ENCODE measurements at regions not wholly inside any gene's neighbourhood (a gene's known extent, or its start where the extent isn't known, plus 50 kb on each side); places are given as distances from the start of the nearest gene placed in this dataset.

DNA sequence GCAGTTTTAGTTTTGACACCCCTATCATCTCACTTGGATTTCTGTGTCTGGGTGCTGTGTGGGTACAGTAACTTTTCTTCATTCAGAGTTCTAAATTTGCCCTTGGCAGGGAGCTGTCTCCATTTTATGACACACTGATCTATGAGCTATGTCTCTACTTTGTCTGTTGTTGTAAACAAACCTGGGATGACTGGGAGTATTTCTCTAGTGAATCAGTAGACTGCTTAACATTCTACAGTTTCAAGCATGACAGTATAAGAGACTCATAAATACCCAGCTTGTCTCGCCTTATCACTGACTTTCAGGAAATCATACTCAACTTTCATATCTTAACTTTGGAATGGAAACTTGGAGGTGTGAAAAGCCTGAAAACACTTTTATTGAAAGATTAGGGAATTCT lies 212.1 kb upstream of the NUDT12 start:
- TF ChIP-seq, protein P1, sequence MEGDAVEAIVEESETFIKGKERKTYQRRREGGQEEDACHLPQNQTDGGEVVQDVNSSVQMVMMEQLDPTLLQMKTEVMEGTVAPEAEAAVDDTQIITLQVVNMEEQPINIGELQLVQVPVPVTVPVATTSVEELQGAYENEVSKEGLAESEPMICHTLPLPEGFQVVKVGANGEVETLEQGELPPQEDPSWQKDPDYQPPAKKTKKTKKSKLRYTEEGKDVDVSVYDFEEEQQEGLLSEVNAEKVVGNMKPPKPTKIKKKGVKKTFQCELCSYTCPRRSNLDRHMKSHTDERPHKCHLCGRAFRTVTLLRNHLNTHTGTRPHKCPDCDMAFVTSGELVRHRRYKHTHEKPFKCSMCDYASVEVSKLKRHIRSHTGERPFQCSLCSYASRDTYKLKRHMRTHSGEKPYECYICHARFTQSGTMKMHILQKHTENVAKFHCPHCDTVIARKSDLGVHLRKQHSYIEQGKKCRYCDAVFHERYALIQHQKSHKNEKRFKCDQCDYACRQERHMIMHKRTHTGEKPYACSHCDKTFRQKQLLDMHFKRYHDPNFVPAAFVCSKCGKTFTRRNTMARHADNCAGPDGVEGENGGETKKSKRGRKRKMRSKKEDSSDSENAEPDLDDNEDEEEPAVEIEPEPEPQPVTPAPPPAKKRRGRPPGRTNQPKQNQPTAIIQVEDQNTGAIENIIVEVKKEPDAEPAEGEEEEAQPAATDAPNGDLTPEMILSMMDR (conservative IDR thresholded peaks at IDR 0.05; ENCODE audit: low read length) = no peak
- TF ChIP-seq EZH2phosphoT487 (IDR thresholded peaks at IDR 0.05; ENCODE audit: borderline replicate concordance, low read depth, low read length) = no peak
